Spleen (tissue), 11 donors: ENCODE measurements at regions not wholly inside any gene's neighbourhood (a gene's known extent, or its start where the extent isn't known, plus 50 kb on each side); places are given as distances from the start of the nearest gene placed in this dataset.

Experiments
- DNase-seq: peaks from one replicate; pipeline ENCODE4 v3.0.0-alpha.2; 2020
- H3K27ac ChIP-seq, 8 donors: fragments of 200-600 bp; sonication (generic) in 7 of 8; 1 replicate in 4 of 8; 2 replicates in 4 of 8; pipeline versions ENCODE4 v1.5.0 to v1.8.0; 2016 to 2021; ENCODE audit warnings: inconsistent platforms in 4 of 8, mild to moderate bottlenecking in 4 of 8, moderate library complexity in 1 of 8
- H3K27me3 ChIP-seq, 7 donors: fragments of 200-600 bp; sonication (generic) in 6 of 7; replicated peaks in 1 of 7; 1 replicate in 4 of 7; 2 replicates in 3 of 7; pipeline versions ENCODE4 v1.5.0 to v1.8.0; 2016 to 2021; ENCODE audit warnings: inconsistent platforms in 3 of 7, mild to moderate bottlenecking in 1 of 7
- H3K36me3 ChIP-seq, 6 donors: fragments of 200-600 bp; sonication (generic) in 5 of 6; 1 replicate in 4 of 6; 2 replicates in 2 of 6; pipeline versions ENCODE4 v1.5.0 to v1.8.0; 2016 to 2021; ENCODE audit warnings: inconsistent platforms in 2 of 6
- H3K4me1 ChIP-seq, 6 donors: fragments of 200-600 bp; sonication (generic) in 5 of 6; 1 replicate in 3 of 6; 2 replicates in 3 of 6; pipeline versions ENCODE4 v1.5.0 to v1.8.0; 2016 to 2021; ENCODE audit warnings: inconsistent platforms in 3 of 6
- H3K4me3 ChIP-seq, 8 donors: fragments of 200-600 bp; sonication (generic) in 7 of 8; 1 replicate in 4 of 8; 2 replicates in 4 of 8; pipeline versions ENCODE4 v1.5.0 to v1.8.0; 2016 to 2021; ENCODE audit warnings: inconsistent platforms in 4 of 8, mild to moderate bottlenecking in 4 of 8, moderate library complexity in 2 of 8
- H3K9me3 ChIP-seq, 8 donors: fragments of 200-600 bp; sonication (generic) in 7 of 8; 1 replicate in 4 of 8; 2 replicates in 4 of 8; pipeline versions ENCODE4 v1.5.0 to v1.8.0; 2016 to 2021; ENCODE audit warnings: inconsistent platforms in 4 of 8
- CTCF ChIP-seq, 11 experiments: fragments of 200-600 bp in 7 of 11; fragments of 450-650 bp in 4 of 11; sonication (generic) in 4 of 11; IDR thresholded peaks in 8 of 11; conservative IDR thresholded peaks in 3 of 11; 1 replicate in 7 of 11; 2 replicates in 4 of 11; pipeline versions ENCODE4 v1.4.0 to v1.8.0; 2016 to 2021; ENCODE audit warnings: antibody characterized with exemption in 11 of 11, inconsistent platforms in 4 of 11, mild to moderate bottlenecking in 1 of 11
- POLR2A ChIP-seq, 3 donors: fragments of 450-650 bp; IDR thresholded peaks; one replicate each; pipeline ENCODE4 v1.5.1; 2017; ENCODE audit warnings: antibody characterized with exemption in 3 of 3, mild to moderate bottlenecking in 1 of 3
- POLR2AphosphoS5 ChIP-seq, 3 donors: sonication (generic); formaldehyde crosslinking; IDR thresholded peaks; one replicate each; pipeline ENCODE4 v1.5.1; 2017; ENCODE audit warnings: antibody characterized with exemption in 3 of 3
- WGBS, 5 donors: extraction: QIAGEN DNeasy Blood & Tissue Kit in 3 of 5; methylation state at CpG; one replicate each; pipeline versions ENCODE4 v1.1.5 to v1.1.7; 2013 to 2018; 5-methylcytosine and 5-hydroxymethylcytosine counted together
- intact Hi-C: fragments of 100-400 bp; cut with DNase I; formaldehyde crosslinking; loops from one replicate; pipeline ENCODE4 v1.15.0; 2023; ENCODE audit warnings: low total_unique reads
- donor health status: healthy with polysubstance abuse.
- donor health status: DM: no; HTN: no; CAD: no; lungs with moderate emphysema.
- donor health status: DM: no; HTN: no; CAD: no.
- donor health status: Bipolar disorder and iron deficiency.
- donor health status: healthy.
- donor health status: DM: no; HTN: no; CAD: no.
- donor health status: DM: yes; HTN: yes; CAD: no.

GRCh38 chr9:117992006-117992405 lies 287.8 kb downstream of the TLR4 start:
- DNase-seq: no peak
- Histone ChIP-seq H3K27me3 (no peaks in the 10 kb centered on the region), H3K27ac (no peak overlapping the region), H3K4me3 (no peak overlapping the region), H3K4me1 (peaks cover 0 to 5% (median 0%) of the 10 kb centered on the region in 6 donors), H3K9me3 (no peaks in the 10 kb centered on the region), H3K36me3 (no peaks in the 10 kb centered on the region)
- TF ChIP-seq POLR2AphosphoS5 (IDR thresholded peaks at IDR 0.05): no peak
- TF ChIP-seq CTCF (IDR thresholded peaks at IDR 0.05 in 8 of 11, conservative IDR thresholded peaks at IDR 0.05 in 3 of 11): no peak
- no peak for TF ChIP-seq POLR2A (IDR thresholded peaks at IDR 0.05)
- WGBS, 5 donors: 13 to 27% (median 15%) methylated on average over 5 to 6 of the region's 6 CpGs
- intact Hi-C loops: no loop called here

GRCh38 chr9:118000581-118000980 lies 296.4 kb downstream of the TLR4 start:
- intact Hi-C loops: no loop called here
- TF ChIP-seq CTCF (IDR thresholded peaks at IDR 0.05 in 8 of 11, conservative IDR thresholded peaks at IDR 0.05 in 3 of 11) (no peak), POLR2AphosphoS5 (IDR thresholded peaks at IDR 0.05) (no peak), POLR2A (IDR thresholded peaks at IDR 0.05) (no peak)
- 87 to 93% (median 91%) methylated on average over 3 of the region's 3 CpGs for WGBS, 5 donors
- Histone ChIP-seq H3K36me3 (no peaks in the 10 kb centered on the region), H3K27ac (no peak overlapping the region), H3K4me1 (no peaks in the 10 kb centered on the region), H3K4me3 (no peak overlapping the region), H3K9me3 (no peaks in the 10 kb centered on the region), H3K27me3 (no peaks in the 10 kb centered on the region)
- DNase-seq: no peak

GRCh38 chr9:118003240-118003639 lies 299.0 kb downstream of the TLR4 start:
- H3K27ac ChIP-seq: no peak overlapping the region

GRCh38 chr9:118008246-118008645 lies 304.0 kb downstream of the TLR4 start:
- TF ChIP-seq POLR2A (IDR thresholded peaks at IDR 0.05) (no peak), CTCF (IDR thresholded peaks at IDR 0.05 in 8 of 11, conservative IDR thresholded peaks at IDR 0.05 in 3 of 11) (no peak), POLR2AphosphoS5 (IDR thresholded peaks at IDR 0.05) (no peak)
- H3K4me1 ChIP-seq: no peaks in the 10 kb centered on the region
- no peak overlapping the region for H3K4me3 ChIP-seq
- no peak overlapping the region for H3K27ac ChIP-seq
- intact Hi-C loops: no loop called here
- no peaks in the 10 kb centered on the region for H3K36me3 ChIP-seq
- H3K27me3 ChIP-seq: no peaks in the 10 kb centered on the region
- 70 to 82% (median 78%) methylated on average over 4 of the region's 4 CpGs for WGBS, 5 donors
- no peak for DNase-seq
- no peaks in the 10 kb centered on the region for H3K9me3 ChIP-seq

More at GRCh38 chr9:118003240-118003639, 299.0 kb downstream of the TLR4 start:
- no peak overlapping the region for H3K4me3 ChIP-seq
- WGBS, 5 donors: 38 to 55% (median 49%) methylated on average over 3 of the region's 3 CpGs
- no peaks in the 10 kb centered on the region for H3K9me3 ChIP-seq
- H3K27me3 ChIP-seq: no peaks in the 10 kb centered on the region
- TF ChIP-seq POLR2A (IDR thresholded peaks at IDR 0.05): no peak
- no peak for TF ChIP-seq CTCF (IDR thresholded peaks at IDR 0.05 in 8 of 11, conservative IDR thresholded peaks at IDR 0.05 in 3 of 11)
- TF ChIP-seq POLR2AphosphoS5 (IDR thresholded peaks at IDR 0.05): no peak
- intact Hi-C loops: no loop called here
- H3K4me1 ChIP-seq: no peaks in the 10 kb centered on the region
- DNase-seq: no peak
- no peaks in the 10 kb centered on the region for H3K36me3 ChIP-seq
